Amygdala (tissue), 56 donors: ENCODE measurements at regions not wholly inside any gene's neighbourhood (a gene's known extent, or its start where the extent isn't known, plus 50 kb on each side); places are given as distances from the start of the nearest gene placed in this dataset.

Source experiments
- DNase-seq, 56 donors: peaks; one replicate each; lab custom pipeline; 2025; lab: John Stamatoyannopoulos, UW

DNA sequence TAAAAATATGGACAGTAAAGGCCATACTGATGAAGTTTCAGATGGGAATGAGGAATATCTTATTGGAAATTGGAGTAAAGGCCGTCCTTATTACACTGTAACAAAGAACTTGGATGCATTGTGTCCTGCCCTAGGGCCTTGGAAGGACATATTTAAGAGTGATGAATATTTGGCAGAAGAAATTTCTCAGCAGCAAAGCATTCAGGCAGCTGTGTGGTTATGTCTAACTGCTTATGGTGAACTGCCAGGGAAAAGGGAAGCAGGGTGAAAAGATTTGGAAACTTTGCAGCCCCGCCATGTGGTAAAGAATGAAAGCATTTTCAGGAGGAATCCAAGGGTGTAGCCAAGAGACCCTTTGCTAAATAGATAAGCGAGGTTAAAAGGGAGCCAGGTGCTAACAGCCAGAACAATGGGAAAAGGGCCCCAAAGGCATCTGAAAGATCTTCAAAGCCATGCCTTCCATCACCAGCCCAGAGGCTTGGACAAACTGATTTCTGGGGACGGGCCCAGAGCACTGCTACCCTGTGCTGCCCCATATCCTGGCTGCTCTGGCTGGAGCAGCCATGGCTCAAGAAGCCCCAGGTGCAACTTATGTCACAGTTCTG is 200.0 kb downstream of the PTPRU start:
- DNase-seq = no peak

DNA sequence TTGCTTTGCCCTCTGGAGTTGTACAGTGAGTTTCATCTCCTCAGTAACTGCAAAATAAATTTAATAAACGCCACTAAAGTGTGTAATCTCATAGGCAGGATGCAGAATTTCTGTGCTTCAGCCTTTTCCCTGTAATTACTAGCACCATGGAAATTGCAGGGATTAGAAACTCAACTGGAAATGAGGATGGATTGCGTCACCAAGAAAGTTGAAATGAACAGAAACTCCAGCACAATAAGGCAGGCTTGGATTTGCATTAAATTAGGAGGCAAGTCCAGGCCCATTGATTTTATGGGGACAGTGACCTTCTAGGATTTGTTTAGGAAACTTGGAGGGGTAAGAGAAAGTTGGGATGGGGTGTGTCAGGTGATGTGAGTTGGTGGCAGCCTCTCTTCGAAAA is 197.5 kb downstream of the PTPRU start:
- DNase-seq = no peak

DNA sequence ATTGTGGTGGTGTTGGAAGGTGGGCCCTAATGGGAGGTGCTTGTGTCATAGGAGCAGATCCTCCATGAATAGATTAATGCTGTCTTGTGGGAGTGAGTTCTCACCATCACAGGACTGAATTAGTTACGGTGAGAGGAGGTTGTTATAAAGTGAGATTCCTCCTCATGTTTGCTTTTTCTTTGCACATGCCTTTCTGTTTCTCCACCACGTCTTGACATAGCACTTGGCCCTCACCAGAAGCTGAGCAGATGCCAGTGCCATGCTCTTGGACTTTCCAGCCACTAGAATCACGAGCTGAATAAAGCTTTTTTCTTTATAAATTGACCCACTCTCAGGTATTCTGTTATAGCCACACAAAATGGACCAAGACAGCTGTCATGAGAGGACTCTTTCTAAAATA is 194.8 kb downstream of the PTPRU start:
- DNase-seq = no peak

DNA sequence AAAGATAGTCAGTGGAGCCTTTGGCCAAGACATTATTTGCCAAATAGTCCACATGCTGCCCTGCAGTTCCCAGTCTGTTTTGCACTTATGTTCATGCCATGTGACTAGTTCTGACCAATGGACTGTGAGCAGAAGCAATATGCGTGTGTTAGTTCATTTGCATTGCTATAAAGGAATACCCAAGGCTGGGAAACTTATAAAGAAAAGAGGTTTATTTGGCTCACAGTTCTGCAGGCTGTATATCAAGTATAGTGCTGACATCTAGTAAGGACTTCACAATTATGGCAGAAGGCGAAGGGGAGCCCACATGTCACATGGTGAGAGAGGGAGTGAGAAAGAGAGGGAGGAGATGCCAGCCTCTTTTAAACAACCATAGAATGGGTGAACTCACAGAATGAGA is 193.3 kb downstream of the PTPRU start:
- no peak for DNase-seq

DNA sequence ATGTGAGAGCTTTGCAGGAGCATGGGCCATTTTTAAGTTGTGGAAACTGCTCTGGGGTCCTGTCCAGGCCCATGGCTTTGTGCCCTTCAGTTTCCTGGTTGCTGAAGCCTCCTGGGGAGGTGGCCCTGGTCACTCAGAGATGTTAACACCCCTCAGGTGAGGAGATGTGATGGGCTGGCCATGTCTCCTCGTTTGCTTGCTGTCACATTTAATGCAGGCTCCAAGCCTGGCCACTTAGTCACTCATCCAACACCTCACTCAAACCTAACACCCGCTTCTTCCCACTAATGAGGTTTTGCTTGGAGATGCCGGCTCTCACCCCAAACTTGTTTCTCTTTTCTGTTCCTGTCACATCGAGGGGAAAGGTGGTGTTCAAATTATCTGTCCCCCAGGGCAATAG is 192.7 kb downstream of the PTPRU start:
- DNase-seq = no peak

DNA sequence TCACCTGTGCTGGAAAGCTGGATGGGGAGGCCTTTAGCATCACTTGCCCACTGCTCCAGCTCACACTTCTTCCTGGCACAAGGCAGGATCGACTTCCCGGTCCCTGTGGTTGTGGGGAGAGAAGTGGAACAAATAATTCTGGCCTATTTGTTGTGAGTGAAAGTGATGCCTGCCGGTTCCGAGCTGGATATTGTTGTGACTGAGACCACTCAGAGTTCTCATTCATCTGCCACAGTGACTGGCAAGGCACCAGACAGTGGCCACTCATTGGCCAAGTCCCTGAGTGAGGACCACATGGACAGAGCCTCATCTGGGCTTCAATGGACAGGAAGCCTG is 191.9 kb downstream of the PTPRU start:
- DNase-seq = no peak

DNA sequence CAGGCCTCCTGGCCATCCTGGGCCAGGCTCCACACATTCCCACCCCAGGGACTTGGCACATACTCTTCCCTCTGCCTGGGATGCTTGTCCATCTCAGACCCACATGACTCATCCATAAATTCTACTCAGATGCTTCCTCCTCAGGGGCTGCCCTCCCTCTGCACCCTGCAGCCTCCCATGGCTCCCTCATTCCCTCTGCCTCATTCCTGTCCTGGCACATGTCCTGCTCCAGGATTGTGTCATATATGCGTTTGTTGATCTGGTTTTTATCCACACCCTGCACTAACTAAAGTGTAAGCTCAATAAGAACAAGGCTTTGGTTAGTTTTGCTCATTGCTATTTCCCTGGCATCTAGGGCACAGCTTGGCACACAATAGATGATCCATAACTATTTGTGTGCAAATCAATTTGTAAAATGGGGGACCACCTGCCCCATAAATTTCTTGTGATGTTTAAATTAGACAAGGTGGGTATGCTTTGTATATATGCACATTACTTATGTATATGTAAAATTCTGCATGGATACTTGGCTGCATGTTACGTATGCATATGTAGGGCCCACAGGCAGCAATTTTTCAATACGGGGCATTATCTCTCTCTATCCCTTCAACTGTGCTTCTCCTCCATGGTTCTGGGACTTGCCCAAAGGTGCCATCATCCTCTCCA is 191.4 kb downstream of the PTPRU start:
- DNase-seq = no peak

DNA sequence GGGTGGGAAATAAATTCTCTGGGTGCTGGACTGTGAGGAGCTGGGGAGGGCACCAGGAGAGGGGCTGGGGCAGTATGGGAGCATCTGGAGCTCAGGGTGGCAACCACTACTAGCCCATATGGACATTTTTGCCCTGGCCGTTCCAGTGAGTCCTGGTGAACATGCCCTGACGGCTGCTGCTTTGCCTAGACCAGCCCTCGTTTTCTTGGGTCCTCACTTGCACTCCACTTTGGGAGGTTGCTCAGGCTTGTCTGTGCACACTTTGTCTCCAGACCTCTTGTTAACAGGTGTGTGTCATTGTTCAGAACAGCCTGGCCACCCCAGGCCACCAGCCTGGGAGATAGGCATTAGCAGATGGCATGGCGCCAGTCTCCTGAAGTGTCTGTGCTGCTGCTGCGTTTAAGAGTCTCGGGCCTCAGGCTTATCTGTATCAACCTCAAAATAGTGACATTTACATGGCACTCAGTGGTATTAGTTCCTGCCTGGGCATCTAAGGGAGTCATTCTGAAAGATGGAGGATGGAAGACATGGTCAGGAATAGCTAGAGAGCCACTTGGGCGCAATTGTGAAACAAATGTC is 190.5 kb downstream of the PTPRU start:
- no peak for DNase-seq

DNA sequence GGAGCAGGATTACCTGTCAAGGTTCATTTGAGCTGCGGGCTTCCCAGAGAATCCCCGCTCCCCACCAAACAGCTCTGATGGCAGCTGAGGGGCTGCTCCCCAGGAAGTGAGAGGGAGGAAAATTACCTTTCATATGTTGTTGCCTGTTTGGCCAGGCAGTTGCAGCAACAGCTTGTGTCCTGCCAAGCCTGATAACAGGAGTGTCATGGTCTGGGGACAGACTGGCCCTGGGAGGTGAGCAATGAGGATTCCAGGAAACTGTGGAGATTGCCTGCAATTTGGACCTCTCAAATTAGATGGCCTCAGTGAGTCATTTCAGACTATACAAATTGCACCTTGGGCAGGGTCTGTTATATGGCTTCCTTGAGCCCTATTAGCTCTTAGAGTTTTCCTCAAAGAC is 189.3 kb downstream of the PTPRU start:
- DNase-seq = no peak

DNA sequence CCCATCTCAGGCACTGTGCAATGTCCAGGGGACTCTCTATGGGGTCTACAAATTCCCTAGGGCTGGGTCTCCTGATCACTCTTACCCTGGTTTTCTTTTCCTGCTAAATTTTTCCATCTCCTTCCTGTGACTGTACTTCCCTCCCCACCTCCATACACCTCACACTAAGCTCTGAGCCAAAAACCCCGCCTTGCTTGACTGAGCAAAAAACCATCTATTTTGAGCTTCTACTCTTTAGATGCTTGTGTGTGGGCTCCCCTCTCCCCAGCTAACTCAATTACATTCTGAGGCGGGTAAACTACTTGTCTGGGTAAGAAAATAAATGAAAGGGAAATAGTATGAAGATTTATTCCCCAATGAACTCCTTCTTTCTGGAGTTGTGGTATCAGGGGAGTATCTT is 187.9 kb downstream of the PTPRU start:
- DNase-seq = peak in 14 of 56 donors; percentile 2 to 45 (median 8)

DNA sequence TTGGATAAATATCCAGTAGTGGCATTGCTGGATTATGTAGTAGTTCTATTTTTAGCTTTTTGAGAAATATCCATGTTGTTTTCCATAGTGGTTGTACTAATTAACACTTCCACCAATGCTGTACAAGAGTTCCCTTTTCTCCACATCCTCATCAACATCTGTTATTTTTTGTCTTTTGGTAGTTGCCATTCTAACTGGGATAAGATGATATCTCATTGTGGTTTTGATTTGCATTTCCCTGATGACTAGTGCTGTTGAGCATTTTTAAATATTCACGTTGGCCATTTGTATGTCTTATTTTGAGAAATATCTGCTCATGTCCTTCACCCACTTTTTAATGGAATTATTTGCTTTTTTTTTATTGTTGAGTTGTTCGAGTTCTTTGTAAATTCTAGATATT is 183.9 kb downstream of the PTPRU start:
- DNase-seq = no peak

DNA sequence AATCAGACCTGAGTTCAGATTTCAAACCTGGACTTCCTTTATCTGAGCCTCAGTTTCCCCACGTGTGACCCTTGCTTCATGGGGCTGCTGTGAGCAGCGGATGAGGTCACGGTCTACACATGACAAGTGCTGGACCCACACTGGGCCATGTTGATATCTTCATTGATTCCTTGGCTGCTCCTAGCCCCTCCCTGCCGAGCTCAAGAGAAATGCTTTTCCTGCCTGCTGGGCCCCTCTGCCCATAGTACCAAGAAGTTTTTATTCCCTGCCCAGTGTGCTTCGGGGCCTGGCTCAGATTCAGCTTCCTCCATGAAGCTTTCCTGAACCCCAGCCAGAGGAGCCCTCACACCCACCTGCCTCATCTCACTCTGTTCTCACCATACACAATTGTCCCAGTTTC is 181.6 kb downstream of the PTPRU start:
- no peak for DNase-seq

DNA sequence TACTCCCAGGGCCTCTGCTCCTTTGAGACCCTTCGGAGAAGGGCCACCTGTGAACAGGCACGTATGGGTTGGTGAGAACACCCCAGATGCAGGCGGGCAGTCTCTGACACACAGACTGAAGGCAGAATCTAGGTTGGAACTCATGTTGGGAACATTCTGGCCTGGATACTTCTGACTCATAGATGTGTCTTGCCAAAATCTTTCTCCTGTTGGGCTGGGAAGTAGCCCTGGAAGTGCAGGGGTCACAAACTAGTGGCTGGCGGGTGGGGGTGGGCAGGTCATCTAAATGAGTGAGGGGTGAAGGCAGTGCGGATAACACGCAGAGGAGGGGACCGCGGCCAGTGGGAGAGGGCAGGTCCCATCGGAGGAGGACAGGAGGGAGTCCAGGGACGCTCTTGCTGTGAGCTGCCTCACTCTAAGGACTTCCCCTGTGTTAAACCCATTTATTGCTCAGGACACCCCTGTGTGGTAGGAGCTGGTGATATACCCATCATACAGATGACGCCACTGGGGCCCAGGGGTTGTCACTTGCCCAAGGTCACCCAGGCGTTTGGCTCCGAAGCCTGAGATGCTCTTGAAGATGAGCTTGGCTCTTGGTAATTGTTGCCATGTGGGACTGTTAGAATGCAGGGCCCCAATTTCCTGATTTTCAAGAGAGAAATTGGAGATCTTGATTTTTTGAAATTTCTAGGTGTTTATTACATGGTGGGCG is 181.0 kb downstream of the PTPRU start:
- no peak for DNase-seq

DNA sequence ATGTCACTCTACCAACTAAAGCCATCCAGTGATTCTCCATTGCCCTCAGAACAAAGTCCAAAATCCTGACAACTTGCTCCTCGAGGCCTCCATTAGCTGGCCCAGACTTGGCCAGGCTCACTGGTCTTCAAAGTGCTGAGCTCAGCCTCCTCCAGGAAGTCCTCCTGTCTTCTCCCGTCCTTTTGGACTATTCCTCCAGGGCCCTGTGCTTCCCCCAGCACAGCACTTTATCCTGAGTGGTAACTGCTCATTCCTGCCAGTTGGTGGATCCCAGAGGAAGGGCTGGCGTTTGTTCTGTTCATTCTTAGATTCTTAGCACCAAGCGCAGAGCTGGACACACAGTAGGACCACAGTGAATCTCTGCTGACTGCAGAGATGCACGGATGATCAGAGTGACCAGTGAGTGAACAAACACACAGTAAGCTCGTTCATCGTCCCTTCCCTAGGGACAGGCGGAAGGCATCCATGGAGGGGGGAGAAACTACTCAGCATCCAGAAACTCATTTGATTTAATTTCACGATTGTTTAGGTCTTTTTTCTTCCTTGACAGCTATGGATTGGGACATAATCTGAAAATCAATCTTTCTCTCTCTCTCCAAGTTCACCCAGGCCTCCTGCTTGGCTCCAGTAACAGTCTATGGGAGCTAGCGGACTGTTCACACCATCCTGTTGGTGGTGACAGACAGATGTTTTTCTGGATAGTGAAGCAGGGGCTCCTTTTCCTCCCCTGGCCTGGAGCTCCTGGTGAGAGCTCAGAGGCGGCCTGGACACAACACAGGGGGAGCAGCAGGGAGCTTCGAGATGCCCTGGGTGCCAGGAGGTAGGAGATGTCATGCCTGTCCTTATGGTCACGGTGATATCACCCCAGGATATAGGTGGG is 180.2 kb downstream of the PTPRU start:
- no peak for DNase-seq

DNA sequence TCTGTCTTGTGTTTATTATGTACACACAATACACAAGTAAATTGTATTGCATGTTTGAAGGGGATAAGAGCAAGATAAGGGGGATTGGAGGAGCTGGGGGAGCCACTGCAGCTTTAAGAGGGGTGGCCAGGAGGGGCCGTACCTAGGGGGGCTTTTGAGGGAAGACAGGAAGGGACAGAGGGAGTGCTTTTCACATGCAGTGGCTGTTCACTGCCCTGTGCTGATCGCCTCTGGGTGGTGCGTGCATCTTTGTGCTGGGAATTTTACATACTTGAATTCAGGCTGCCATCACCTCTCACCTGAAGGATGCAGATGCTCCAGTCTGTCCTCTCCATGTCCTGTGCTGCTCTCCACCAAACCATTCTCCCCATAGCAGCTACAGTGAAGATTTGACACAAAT is 179.5 kb downstream of the PTPRU start:
- DNase-seq = no peak

DNA sequence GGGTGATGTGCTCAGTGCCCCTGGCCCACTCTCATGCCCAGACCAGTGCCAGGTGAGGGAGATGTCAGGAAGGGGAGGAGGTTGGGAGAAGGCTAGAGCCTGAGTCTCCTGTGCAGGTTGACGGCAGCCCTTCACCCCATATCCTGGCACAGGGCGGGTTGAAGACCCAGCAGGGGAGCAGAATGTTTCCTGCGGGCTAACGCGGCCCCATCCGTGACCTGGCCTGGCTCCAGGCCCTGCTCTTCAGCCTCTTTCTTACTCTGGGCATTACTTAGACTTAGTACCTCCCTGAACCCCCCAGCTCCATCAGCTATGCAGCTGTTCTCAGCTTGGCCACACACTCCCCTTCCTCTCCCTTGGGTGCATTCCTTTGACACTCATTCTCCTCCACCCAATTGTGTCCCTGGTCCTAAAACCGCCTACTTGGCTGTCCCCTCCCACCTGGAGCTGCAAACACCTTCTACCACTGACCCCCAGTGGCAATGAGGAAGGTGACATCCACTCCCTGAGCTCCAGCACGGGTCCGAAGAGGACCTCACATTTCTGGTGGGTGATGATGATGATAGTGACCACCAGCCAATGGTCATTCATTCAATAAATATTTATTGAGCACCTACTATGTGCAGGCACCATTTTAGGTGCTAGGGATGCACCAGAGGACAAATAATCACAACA is 179.0 kb downstream of the PTPRU start:
- no peak for DNase-seq

DNA sequence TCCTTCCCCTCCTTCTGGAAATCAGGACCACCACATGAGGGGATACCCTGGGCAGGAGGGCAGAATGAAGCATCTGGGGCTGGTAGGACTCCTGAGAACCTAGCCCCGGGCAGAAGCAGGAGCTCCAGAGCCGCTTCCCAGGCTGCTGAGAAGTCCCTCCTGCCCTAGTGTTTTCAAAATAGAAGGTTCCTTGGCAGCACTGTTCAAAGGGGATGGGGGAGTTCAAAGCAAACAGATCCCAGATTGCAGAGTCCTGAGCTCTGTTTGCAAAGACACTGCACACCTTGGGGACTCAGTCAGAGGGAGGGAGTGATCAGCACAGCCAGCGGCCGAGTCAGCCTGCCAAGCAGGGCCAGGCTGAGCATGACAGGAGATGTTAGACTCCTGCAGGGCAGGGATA is 177.8 kb downstream of the PTPRU start:
- DNase-seq = no peak

DNA sequence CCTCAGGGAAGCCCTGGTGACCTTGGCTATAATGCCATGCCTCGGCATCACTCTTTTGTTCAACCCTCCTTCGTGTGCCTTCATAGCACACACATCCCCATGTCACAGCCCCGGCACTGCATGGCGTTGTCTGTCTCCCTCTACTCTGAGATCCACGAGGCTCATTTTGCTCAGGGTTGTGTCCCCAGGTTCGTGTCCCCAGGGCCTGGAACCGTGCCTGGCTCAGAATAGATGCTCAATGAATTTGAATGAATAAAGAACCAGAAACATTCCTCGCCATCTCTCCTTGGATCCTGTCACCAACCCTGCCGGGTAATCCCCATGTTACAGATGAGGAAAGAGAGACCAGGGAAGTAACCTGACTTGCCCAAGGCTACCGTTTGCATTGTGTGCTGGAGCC is 177.3 kb downstream of the PTPRU start:
- DNase-seq = no peak

DNA sequence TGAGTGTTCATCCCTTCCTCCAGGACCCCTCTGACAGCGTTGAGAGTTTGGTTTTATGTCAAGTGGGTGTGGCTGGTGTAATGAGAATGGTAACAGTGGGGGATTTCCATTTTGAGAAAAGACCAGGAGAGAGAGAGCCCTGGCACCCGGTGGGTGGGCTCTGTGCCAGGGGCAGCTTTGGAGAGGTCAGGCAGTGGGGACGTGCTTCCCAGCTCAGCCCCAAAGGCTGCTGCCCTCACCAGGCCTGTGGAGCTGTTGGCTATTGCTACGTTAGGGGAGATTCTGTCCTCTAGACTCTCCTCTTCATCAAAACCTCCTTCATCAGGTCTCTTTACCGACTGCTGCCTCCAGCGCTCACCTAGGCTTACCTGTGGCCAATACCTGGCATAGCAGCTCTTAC is 176.3 kb downstream of the PTPRU start:
- DNase-seq = no peak

DNA sequence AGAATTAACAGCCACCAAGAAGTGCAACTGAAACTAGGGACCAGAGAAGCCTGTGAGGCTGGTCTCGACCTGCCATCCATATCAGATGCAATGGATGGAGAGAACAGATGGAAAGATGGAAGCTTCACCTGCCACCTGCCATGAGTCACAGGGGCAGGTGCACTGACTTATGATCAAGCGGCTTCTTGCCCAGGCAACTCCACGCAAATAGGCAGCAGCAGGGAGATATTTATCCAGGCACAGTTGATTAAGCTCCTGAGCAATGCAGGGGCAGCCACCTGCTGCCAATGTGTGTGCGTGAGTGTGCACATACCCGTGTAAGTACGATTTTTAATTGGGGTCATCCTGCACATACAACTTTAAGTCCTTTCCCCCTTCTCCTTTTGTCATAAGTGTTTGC is 174.2 kb downstream of the PTPRU start:
- DNase-seq = no peak
